ENCODE measurements at regions not wholly inside any gene's neighbourhood (a gene's known extent, or its start where the extent isn't known, plus 50 kb on each side); places are given as distances from the start of the nearest gene placed in this dataset.

DNA sequence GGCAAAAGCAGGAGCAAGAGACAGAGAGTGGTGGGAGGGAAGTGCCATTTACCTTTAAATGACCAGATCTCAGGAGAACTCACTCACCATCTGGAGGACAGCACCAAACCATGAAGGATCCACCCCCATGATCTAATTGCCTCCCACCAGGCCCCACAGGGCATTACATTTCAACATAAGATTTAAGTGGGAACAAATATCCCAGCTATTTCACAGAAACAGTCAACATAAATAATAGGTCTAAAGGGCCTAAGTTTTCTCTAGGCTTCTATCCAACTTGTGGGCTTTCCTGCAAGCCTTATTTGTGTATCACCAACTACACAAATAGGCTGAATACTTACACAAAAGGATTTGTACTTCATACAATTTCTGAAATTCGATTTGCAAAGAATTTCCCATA is 196.8 kb upstream of the POT1 start:
- TF ChIP-seq, protein P1, sequence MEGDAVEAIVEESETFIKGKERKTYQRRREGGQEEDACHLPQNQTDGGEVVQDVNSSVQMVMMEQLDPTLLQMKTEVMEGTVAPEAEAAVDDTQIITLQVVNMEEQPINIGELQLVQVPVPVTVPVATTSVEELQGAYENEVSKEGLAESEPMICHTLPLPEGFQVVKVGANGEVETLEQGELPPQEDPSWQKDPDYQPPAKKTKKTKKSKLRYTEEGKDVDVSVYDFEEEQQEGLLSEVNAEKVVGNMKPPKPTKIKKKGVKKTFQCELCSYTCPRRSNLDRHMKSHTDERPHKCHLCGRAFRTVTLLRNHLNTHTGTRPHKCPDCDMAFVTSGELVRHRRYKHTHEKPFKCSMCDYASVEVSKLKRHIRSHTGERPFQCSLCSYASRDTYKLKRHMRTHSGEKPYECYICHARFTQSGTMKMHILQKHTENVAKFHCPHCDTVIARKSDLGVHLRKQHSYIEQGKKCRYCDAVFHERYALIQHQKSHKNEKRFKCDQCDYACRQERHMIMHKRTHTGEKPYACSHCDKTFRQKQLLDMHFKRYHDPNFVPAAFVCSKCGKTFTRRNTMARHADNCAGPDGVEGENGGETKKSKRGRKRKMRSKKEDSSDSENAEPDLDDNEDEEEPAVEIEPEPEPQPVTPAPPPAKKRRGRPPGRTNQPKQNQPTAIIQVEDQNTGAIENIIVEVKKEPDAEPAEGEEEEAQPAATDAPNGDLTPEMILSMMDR (IDR thresholded peaks at IDR 0.05), result no peak
- no peak for ATAC-seq
- no peaks in the 10 kb centered on the region for H3K27me3 ChIP-seq
- H3K27ac ChIP-seq, result no peak overlapping the region
- WGBS, 2 donors, result 44 to 62% methylated on average over 1 of the region's 1 CpG
- no peak for DNase-seq
- H3K36me3 ChIP-seq, result no peaks in the 10 kb centered on the region
- H3K4me3 ChIP-seq, result no peak overlapping the region
- intact Hi-C loops (cut with DNase I), result no loop called here
- H3K9me3 ChIP-seq, result peaks cover 0 to 10% (median 0%) of the 10 kb centered on the region in 11 donors
- H3K4me1 ChIP-seq, result no peaks in the 10 kb centered on the region

DNA sequence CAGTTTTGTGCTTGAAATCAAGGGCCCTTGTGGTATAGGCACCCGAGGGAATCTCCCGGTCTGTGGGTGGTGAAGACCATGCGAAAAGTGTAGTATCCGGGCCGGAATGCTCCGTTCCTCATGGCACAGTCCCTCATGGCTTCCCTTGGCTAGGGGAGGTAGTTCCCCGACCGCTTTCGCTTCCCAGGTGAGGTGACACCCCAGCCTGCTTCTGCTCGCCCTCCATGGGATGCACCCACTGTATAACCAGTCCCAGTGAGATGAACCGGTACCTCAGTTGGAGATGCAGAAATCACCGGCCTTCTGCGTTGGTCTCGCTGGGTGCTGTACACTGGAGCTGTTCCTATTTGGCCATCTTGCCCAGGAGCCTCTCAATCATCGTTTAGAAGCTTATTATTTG is 195.7 kb upstream of the POT1 start:
- H3K4me1 ChIP-seq, result no peaks in the 10 kb centered on the region
- H3K9me3 ChIP-seq, result peaks cover 0 to 10% (median 0%) of the 10 kb centered on the region in 11 donors
- no peaks in the 10 kb centered on the region for H3K27me3 ChIP-seq
- H3K4me3 ChIP-seq, result no peak overlapping the region
- intact Hi-C loops (cut with DNase I), result no loop called here
- no peaks in the 10 kb centered on the region for H3K36me3 ChIP-seq
- 95% methylated on average over 15 of the region's 15 CpGs for WGBS, 2 donors
- no peak overlapping the region for H3K27ac ChIP-seq
- no peak for DNase-seq
- no peak for ATAC-seq
- TF ChIP-seq, protein P1 (IDR thresholded peaks at IDR 0.05), result no peak

DNA sequence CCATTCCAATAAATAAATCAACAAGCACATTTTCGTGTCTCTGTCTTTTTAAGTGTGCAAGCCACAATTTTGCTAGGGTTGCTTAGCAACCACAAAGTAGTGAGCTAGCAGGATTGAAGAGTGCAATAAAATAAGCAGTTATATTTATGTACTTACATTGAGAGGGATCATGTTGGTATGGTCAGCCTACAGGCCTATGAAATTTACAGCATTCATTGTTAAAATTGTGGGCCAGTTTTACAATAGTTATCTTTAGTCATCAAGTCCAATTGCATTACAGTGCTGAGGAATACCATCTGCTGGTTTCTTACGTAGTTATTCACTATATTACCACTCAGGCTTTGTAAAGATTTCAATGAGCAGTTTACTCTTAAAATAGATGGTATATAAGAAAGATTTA is 192.5 kb upstream of the POT1 start:
- intact Hi-C loops (cut with DNase I), result no loop called here
- WGBS, 2 donors, result 56 to 61% methylated on average over 2 of the region's 2 CpGs
- no peak for ATAC-seq
- Histone ChIP-seq H3K36me3 (no peaks in the 10 kb centered on the region), H3K9me3 (peaks cover 0 to 10% (median 0%) of the 10 kb centered on the region in 11 donors), H3K27me3 (no peaks in the 10 kb centered on the region), H3K4me3 (no peak overlapping the region), H3K4me1 (no peaks in the 10 kb centered on the region), H3K27ac (no peak overlapping the region)
- DNase-seq, result no peak
- TF ChIP-seq, protein P1 (IDR thresholded peaks at IDR 0.05), result no peak

DNA sequence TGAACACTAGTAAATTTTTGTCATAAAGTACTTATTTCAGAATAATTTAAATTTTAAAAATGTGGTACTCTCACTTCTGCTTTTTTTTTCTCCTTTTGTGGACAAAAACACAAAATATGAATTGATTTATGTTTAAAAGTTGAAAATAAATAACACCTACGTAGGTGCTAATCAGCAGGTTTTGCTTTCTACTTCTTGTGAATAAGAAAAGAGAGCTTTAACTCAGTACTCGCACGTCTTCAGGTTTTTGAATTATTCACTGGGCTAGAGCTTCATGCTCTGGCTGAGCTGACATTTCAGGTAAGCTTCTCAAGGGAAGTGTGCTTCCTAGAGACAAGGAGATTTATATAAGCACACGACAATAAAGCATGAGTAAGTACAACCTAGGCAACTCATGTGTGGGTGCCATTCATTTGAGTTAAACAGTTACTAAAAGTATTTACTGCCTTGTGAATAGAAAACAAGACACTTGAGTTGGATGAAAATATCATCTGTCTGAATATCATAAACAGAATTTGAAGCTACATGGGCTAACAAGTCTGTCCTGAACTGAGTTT is 190.0 kb upstream of the POT1 start:
- H3K4me1 ChIP-seq, result no peaks in the 10 kb centered on the region
- ATAC-seq (no peak), DNase-seq (no peak)
- WGBS, 2 donors, result 76 to 78% methylated on average over 4 of the region's 4 CpGs
- H3K27ac ChIP-seq, result no peak overlapping the region
- intact Hi-C loops (cut with DNase I), result no loop called here
- no peaks in the 10 kb centered on the region for H3K27me3 ChIP-seq
- TF ChIP-seq, protein P1 (IDR thresholded peaks at IDR 0.05), result no peak
- peaks cover 0 to 10% (median 0%) of the 10 kb centered on the region in 11 donors for H3K9me3 ChIP-seq
- H3K36me3 ChIP-seq, result no peaks in the 10 kb centered on the region
- H3K4me3 ChIP-seq, result no peak overlapping the region

Data from heart right ventricle (tissue), 16 donors.